Lower leg skin (tissue), 4 donors: ENCODE measurements at regions not wholly inside any gene's neighbourhood (a gene's known extent, or its start where the extent isn't known, plus 50 kb on each side); places are given as distances from the start of the nearest gene placed in this dataset.

Experiments used
- DNase-seq, 2 donors: peaks; one replicate each; pipeline ENCODE4 v3.0.0-alpha.2; 2019; ENCODE audit warnings: low spot score in 2 of 2
- H3K4me3 ChIP-seq: fragments of 200-600 bp; sonication (generic); 2 replicates; pipeline ENCODE4 v1.5.1; 2017; ENCODE audit warnings: mild to moderate bottlenecking, low read depth; ENCODE audit not compliant: poor library complexity, severe bottlenecking
- CTCF ChIP-seq, 3 donors: fragments of 450-650 bp; IDR thresholded peaks; one replicate each; pipeline ENCODE4 v1.5.1; 2016; ENCODE audit warnings: antibody characterized with exemption in 3 of 3, mild to moderate bottlenecking in 3 of 3, moderate library complexity in 2 of 3
- POLR2A ChIP-seq, 2 donors: fragments of 450-650 bp; IDR thresholded peaks; one replicate each; pipeline ENCODE4 v1.6.1; 2016 to 2017; ENCODE audit warnings: antibody characterized with exemption in 2 of 2, mild to moderate bottlenecking in 1 of 2, moderate library complexity in 1 of 2
- WGBS, 2 donors: methylation state at CpG; one replicate each; pipeline ENCODE4 v1.1.5; 2018; 5-methylcytosine and 5-hydroxymethylcytosine counted together
- intact Hi-C: fragments of 100-400 bp; cut with DNase I; formaldehyde crosslinking; loops from one replicate; pipeline ENCODE4 v1.15.0; 2023; ENCODE audit warnings: low total_unique reads

- TF ChIP-seq POLR2A (IDR thresholded peaks at IDR 0.05) (no peak), CTCF (IDR thresholded peaks at IDR 0.05) (no peak)
- WGBS, 2 donors = 69 to 77% methylated on average over 1 of the region's 1 CpG
- no peak overlapping the region for H3K4me3 ChIP-seq
- intact Hi-C loops = no loop called here
- no peak for DNase-seq
Measured at GRCh38 chr3:153354641-153355040, 192.6 kb downstream of the RAP2B start.

GRCh38 chr3:153355559-153355958 is 193.5 kb downstream of the RAP2B start:
- DNase-seq = no peak
- intact Hi-C loops = no loop called here
- H3K4me3 ChIP-seq = no peak overlapping the region
- TF ChIP-seq POLR2A (IDR thresholded peaks at IDR 0.05) (no peak), CTCF (IDR thresholded peaks at IDR 0.05) (no peak)
- 84 to 89% methylated on average over 1 of the region's 1 CpG for WGBS, 2 donors

GRCh38 chr3:153356908-153357307 is 194.9 kb downstream of the RAP2B start:
- intact Hi-C loops = no loop called here
- TF ChIP-seq CTCF (IDR thresholded peaks at IDR 0.05) = no peak
- TF ChIP-seq POLR2A (IDR thresholded peaks at IDR 0.05) = no peak
- no peak for DNase-seq
- 54 to 67% methylated on average over 2 of the region's 2 CpGs for WGBS, 2 donors
- H3K4me3 ChIP-seq = no peak overlapping the region

GRCh38 chr3:153357436-153357835 is 195.4 kb downstream of the RAP2B start:
- WGBS, 2 donors = 68 to 78% methylated on average over 2 of the region's 2 CpGs
- TF ChIP-seq CTCF (IDR thresholded peaks at IDR 0.05) = no peak
- TF ChIP-seq POLR2A (IDR thresholded peaks at IDR 0.05) = no peak
- DNase-seq = no peak
- intact Hi-C loops = no loop called here
- H3K4me3 ChIP-seq = no peak overlapping the region

- intact Hi-C loops = no loop called here
- TF ChIP-seq CTCF (IDR thresholded peaks at IDR 0.05) (no peak), POLR2A (IDR thresholded peaks at IDR 0.05) (no peak)
- DNase-seq = no peak
- H3K4me3 ChIP-seq = no peak overlapping the region
- WGBS, 2 donors = 92 to 93% methylated on average over 10 to 24 of the region's 28 CpGs
Measured at GRCh38 chr3:153369561-153370374, 207.7 kb downstream of the RAP2B start.

- DNase-seq = no peak
- no peak for TF ChIP-seq POLR2A (IDR thresholded peaks at IDR 0.05)
- TF ChIP-seq CTCF (IDR thresholded peaks at IDR 0.05) = no peak
- no peak overlapping the region for H3K4me3 ChIP-seq
- WGBS, 2 donors = 83 to 86% methylated on average over 1 of the region's 1 CpG
- intact Hi-C loops = no loop called here
Measured at GRCh38 chr3:153370680-153371079, 208.7 kb downstream of the RAP2B start.
